GM04504 (cell line): ENCODE measurements at regions not wholly inside any gene's neighbourhood (a gene's known extent, or its start where the extent isn't known, plus 50 kb on each side); places are given as distances from the start of the nearest gene placed in this dataset.

Experiments
- DNase-seq: peaks from one replicate; pipeline ENCODE4 v3.0.0-alpha.2; 2012; ENCODE audit warnings: low read depth

DNA sequence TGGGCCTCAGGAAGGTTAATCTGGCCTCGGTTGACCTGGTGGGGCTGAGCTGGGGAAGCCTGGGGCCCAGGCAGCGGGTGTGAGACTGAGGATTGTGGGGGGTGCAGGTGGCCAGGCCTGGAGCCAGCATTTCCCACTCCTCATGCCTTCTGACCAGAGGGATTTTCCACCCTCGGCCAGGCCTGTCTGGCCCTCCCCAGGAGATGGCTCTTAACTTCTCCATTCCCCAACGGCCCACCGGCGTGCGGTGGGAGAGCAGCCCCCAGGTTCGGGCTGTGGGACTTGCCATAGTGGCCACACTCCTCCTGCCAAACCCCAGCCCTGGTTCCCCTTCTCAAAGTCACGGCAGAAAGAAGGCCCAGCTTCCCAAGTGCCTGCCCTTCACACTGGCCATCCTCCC is 126.5 kb upstream of the RUNX3 start:
- no peak for DNase-seq

DNA sequence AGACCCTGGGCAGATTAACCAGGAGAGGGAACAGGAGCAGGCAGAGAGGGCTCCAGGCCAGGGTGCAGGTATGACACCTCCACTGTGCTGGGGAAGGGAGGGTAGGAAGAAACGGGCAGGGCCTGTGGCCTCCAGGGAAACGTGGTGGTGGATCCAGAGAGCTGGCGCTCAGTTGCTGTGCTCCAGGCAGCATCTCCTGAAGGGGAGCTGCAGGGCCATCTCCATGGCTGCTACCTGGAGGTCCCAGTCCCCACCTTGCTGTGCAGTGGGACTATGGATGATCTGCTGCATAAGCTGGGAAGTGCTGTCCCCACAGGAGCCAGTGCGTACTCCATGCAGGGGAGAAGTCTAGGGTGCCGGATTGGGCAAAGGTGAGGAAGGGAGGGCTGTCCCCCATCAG is 125.9 kb upstream of the RUNX3 start:
- no peak for DNase-seq

DNA sequence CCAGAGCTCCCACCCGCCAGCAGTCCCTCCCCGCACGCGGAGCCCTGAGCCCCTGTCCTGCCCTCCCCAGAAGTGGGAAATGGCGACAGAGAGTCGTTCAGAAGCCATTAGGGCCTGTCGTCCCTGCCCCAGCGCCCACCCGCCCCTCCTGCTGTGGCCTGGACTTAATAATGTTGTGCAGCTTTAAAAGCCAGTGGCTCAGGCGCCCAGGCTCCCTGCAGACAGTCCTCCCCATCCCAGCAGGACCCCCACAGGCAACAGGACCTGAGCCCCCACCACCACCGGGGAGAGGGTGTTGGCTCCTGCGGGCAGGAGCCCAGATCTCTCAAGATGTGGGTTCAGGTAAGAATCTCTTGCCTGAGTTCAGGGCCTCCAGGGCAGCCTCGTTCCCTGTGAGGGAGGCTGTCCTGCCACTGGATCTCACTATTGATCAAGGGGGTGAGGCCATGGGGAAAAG is 125.3 kb upstream of the RUNX3 start:
- DNase-seq, result no peak

DNA sequence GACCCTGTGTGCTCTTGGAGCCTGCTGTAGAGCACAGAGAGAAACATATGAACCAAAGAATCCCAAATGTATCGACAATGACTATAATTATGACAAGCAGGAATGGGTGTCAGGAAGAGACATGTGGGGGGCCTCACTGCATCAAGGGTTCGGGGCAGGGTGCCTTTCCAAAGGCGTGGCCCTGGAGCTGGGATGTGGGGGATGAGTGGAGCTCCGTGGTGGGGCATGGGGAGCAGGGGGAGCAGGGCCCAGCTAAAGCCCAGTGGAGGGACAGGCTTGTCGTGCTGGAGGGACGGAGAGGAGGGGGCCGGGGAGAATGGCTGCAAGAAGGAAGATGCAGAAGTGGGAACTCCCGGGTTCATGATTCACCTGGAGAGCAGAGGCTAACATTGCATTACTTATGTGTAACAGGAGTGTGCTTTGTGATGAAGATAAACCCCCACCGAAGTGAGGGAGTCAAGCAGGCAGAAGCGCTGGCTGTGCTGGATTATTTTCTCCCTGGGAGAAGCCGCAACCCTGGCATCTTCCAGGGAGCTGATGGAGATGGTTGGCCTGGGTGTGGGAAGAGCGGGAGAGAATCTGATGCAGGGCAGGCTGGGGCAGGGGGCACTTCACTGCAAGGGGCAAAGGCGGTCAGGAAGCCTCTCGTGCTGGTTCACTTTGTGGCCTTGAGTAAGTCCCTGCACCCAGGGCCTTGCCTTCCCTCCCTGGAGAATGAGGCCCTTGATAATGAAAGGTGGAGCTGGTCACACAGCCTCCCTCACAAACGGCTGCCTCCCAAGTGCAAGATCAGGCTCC is 124.6 kb upstream of the RUNX3 start:
- DNase-seq, result no peak

DNA sequence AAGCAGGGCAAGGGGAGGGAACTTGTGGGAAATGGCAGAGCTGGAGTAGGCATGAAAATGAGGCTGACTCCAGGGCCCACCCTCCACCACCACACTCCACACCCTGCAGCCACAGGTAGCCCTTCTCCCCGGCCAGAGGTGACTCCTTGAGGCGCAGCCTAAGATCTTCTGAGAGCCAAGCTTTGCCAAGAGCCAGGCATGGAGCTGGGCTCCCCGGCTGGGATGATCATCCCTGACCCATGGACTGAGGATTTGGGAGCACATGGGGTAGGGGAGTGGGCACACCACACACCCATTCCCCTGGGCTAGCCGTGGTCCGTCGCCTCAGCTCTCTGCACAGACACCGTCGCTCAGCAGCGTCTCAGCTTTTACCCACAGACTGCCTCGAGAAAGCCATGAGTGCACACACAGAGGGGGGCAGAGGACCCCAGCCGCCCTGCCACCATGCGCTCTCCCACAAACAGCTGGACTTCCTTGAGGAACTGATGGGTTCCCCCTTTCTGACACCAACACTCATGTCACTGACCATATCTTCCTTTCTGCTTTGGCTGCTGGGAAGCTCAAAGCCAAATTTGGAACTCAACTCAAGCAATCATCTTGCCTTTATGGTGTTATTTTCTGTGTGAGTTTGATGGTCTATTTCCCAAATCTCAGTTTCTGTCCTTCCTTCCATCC is 123.6 kb upstream of the RUNX3 start:
- DNase-seq, result no peak

DNA sequence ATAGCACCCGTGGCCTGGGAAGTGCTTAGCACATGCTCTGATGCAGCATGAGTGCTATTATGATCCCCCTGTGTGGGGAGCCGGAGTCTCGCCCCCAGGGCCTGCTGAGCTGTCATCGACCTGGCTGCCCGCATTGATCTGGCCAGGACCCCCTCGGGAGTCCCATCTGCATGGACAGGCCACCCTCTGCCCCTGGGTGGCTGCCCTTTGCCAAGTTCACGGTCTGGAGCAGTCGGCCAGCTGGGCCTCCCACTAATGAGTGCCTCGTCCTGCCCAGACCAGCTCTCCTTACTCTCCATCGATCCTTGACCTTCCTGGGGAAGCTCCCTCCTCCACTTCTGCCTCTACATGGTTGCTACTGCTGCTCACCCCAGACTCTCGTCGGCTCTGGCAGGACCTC is 121.8 kb upstream of the RUNX3 start:
- no peak for DNase-seq

DNA sequence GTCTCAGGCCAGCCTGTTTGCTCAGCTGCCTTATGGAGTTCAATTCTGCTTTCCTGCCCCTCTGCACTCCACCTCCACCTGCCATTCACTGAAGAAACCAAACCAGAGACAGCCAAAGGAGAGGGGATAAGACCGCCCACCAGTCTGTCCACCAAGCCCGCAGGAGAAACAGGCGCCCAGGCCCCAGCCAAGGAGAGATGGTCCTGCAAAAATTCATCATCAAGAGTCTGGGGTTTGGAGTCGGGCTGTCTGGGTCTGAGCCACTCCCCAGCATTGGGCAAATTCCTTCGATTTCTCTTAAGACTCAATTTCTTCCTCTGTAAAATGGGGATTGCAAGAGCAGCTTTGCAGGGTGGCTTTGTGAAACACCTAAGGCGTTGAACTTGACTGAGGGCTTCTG is 121.4 kb upstream of the RUNX3 start:
- DNase-seq, result no peak

DNA sequence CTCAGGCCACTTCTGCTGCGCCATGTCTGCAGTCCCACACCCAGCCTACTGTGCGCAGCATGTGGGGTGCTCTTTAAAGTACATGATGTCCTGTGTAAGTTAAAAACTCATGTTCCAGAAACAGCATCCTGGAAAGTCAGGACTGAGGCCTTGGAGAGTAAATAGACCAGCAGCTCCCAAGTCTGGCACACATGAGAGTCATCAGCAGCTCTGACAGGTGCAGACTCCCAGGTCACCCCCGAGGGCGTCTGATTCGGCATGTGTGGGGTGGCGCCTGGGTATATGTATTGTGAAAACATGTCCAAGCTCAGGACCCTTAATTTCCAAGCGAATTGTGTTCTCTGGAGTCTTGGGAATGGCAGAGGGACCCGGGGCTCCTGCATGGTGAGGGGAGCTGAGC is 120.1 kb upstream of the RUNX3 start:
- no peak for DNase-seq

DNA sequence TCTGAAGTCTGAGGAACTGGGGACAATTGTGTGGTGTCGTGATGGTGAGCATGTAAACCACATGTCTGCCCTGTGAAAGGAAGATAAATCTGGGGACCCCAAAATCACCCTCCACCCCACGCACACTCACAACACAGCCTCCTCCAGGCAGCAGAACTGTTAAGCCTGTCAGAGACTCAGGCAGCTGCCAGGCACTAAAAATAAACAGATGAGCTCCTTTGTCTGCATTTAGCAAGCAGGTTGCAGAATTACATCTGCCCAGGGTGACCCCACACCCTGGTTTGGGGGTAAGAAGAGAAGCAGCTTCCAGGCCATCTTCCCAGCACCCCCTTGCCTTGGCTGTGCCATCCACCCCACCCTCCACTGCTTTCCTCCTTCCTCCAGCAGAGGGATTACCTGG is 119.1 kb upstream of the RUNX3 start:
- DNase-seq, result no peak

DNA sequence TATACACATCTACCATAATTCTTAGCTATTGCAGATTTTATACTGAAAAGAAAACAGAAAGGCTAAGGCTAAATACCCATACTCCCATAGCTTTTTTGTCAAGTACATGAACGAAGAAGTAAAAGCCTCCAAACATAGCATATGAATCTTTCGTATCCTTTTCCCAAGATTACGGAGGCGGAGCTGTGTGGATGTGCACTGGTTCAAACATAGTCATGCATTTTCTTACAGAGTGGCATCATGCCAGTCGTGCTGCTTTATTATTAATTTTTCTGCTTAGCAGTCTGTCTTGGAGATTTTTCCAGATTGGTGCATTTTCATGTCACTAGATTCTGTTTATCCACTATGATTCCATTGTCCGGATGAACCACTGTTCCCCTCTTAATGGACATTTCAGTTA is 118.7 kb upstream of the RUNX3 start:
- no peak for DNase-seq

DNA sequence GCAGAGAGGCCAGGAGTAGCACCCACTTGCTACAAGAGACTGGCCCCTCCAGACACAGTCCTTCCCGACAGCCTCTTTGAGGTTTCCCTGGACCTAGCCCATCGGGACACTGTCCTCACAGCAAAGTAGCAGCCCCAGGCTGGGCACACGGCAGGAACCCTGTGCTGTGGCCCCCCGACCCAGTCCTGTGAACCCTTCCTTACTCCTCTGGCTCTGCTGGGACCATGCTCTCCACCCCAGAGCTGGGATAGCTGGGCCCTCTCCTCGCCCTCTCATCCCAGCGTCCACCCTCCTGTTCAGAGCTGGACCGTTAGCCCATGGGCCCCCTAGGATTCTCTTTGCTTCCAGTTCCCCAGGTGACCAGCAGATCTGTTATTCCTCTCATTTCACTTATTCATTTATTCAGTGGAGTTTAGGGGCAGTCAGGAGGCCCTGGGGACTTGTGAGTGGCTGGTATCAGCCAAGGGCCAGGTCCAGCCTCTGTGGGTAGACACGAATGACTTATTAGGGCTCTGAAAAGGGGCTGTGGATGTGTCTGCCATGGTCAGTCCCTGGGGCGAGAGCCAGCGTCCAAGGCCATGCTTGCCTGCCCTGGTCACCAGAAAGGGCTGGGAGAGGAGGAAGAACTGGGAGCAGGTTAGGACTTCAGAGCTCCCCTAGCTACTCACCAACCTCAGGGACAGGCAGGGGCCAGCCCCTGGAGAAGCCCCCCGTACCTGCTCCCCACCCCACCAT is 117.6 kb upstream of the RUNX3 start:
- no peak for DNase-seq

DNA sequence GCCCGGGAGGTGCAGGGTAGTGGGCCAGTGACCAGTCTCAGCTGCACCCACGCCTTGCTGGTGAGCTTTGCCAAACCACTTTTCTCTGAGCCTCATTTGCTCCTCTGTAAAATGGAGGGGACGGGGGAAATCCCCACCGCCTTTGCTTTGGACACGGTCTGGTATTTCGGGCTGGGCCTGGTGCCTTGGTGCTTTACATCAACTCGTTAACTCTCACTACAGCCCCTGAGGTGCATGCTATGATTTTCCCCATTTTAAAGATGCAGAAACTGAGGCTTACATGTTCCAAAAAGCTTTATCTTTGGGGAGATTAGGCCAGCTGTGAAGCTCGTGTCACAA is 116.1 kb upstream of the RUNX3 start:
- no peak for DNase-seq

DNA sequence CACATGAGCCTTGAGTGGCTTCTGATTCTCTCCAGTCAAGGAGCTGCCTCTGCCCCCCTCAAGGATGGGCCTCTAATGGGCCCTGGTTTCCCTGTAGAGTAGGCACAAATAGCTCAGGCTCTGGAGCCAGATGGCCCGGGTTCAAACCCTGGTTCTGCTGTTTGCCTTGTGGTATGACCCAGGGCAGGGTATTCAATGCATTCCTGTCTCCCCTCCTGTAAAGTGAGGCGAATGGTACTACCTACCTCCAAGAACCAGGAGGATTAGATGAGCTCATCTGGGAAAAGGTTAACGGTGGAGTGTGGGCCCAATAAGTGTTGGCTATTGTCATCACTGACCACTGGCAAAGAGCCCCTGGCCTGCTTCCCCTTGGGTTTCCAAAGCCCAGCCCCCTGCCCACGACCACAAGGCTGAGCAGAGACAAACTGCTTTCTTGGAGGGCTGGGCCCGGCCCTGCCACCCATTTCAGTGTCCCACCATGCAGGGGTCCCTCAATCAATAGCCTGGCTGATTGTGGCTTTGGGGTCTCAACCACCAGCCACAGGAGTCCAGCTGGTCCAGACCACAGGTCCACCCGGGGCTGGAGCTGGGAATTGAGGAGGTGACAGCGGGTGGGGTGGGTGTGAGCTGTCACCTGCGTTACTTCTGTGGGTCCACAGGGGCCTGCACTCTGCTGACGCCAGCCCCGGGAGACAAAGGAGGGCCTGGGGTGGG is 115.6 kb upstream of the RUNX3 start:
- DNase-seq, result no peak

DNA sequence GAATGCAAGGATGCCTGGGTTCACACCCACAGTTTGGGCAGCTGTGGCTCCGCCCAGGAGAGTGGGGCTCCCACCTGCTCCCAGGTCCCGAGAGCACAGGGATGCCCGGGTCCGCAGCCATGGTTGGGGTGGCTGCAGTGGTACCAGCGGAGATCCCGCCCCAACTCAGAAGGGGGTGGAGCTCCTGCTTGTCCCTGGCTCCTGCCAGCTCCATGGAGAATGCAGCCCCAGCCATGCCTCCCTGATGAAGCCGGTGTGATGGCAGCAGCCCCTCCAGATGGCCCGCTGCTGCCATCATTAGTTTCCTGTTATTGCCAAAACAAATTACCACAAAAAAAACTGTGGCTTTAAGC is 113.1 kb upstream of the RUNX3 start:
- no peak for DNase-seq

DNA sequence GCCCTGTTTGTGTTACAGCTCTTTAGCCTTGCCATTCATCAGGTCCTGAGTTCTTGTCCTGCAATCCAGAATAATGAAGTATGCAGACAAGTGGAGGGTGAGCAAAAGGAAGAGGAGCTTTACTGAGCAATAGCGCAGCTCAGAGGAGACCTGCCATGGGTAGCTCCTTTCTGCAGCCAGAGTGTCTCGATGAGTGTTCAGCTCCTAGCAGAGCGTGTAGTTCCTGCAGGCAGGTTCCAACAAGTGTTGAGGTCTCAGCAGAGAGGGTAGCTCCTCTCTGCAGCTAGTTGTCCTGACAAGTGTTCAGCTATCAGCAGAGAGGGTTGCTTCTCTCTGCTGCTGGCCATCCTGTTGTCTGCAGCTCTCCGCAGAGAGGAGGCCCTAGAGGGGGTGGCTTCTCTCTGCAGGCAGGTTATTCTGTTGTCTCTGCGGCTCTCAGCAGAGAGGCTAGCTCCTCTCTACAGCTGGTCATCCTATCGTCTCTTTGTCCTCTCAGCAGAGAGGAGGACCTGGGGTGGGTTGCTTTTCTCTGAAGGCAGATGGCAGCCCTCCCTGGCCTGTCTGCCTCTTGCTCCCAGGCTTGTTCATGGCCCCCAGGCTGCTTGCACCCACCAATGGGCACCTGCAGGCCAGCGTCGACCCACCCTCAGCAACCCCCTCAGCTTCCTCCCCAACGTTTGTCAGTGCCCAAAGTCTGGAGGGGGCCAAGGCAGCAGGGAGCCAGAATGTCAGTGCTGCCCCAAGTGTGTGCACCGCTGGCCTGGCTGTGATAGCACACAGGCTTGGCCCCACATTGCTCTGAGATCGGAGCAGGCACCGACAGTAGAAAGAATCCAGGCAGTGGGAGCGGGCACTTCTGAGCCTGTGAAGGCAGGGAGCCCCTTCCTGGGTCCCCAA is 112.5 kb upstream of the RUNX3 start:
- no peak for DNase-seq

DNA sequence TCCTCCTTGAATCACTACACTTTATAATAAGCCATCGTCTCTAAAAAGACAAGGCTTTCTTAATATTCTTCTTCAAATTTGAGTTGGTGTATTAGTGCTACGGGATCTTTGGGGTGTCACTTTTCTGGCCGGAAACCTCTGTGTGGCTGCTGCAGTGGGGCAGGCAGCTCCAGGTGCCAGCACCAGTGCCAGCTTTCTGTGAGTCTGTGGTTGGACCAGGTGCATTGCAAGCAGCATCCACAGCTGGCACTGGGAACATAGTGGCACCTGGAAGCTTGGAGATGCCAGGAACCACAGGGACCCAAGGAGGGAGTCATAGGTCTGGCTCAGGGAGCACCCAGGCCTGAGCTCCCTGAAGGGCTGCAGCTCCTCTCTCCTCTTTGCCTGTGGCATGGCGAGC is 111.8 kb upstream of the RUNX3 start:
- no peak for DNase-seq

DNA sequence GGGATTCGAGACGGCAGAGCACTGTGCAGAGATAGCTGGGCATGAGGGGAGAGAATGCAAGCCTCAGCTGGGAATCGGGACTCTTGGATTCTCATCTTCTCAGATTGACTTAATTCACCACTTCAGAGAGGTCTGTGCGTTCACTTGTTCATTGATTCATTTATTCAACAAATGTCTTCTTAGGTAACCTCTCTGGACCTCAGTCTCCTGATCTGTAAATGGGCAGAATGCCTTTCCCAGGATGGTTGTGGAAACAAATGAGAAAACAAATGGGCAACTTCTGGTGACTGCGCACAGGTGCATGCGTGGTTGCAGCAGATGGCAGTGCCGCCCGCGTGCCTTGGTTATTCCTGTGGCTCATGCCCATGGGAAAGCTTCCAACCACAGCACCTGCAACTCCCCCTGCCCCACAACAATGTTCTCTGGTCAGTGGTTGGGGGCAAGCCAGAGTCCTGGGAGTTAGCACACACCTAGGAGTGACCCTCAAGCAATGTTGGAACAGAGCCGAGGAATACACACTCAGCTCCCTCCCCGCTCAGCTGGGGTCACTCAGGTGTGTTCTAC is 110.1 kb upstream of the RUNX3 start:
- no peak for DNase-seq

DNA sequence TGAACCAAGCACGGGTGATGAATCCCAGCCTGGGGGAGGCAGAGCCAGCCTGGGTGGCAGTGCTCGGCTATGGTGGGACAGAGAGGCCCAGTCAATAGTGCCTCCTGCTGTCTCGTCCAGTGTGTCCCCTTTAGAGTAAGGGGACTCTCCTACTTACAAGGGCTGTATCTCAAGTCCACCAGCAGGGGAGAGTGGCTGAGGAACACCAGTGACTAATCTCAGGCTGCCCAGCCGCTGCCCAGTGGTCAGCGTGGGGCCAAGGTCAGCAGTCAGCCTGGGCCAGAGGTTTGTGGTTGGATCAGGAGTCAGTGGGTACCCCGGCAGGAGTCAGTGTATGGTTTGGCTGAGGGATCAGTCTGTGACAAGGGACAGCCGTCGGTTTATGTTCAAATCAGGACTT is 109.2 kb upstream of the RUNX3 start:
- no peak for DNase-seq

DNA sequence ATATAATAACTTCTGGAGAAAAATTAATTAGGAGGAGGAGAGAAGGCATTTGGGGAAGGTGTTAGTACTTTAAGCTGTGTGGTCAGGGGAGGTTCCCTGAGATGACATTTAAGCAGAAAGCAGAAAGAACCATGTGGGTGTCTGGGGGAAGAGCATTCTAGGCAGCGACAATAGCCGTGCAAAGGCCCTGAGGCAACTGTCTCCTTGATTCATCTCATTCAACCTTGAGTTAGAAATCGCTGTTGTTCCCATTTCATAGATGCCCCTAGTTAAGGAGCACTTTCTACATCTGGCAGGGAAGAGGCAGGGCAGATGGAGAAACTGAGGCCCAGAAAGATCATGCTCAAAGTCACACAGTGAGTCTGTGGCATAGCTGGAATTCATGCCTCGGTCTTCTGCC is 108.6 kb upstream of the RUNX3 start:
- DNase-seq, result no peak

DNA sequence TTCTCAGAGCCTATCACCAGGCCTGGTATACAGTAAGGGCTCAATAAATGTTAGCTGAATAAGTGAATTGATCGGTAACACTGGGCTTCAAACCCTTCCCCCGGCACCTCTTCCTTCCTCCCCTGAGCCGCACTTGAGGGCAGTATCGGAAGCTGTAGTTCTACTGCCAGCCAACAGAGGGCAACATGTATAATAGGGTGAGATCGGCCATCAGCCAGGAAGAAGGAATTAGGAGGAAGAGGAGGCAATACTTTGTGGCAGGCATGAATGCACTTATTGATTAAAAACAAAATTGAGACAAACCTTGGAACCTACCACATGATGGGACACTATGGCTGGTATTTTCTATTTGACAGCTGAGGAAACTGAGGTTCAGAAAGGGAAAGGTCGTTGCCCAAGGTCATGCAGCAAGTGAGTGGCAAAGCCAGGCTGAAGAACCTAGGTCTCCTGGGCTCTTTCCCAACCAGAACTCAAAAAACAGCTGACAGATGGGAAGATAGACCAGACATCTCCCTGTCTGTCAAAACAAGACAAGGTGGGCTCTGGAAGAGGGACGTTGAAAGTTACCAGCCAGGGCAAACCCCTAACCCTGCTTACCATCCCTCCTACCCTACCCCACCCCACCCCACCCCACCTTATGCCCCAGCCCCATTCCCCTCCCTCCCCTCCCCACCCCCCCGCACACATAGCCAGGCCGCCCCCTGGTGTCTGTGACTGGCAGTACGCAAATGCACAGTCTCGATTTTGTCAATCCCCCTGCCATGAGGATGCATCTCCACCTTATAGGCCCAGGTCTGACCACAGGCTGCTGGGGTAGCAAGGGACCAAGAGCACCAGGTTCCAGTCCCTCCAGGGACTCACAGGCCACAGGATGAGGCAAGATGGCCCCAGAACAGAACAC is 107.3 kb upstream of the RUNX3 start:
- DNase-seq, result no peak
